ENCODE measurements at regions not wholly inside any gene's neighbourhood (a gene's known extent, or its start where the extent isn't known, plus 50 kb on each side); places are given as distances from the start of the nearest gene placed in this dataset.

- intact Hi-C loops (cut with DNase I, micrococcal nuclease): no loop called here
- DNase-seq (no peak), ATAC-seq (no peak)
- TF ChIP-seq CTCF (IDR thresholded peaks at IDR 0.05): no peak
- Histone ChIP-seq H3K36me3 (ENCODE audit: low read depth) (no peaks in the 10 kb centered on the region), H3K9me3 (no peaks in the 10 kb centered on the region), H3K4me1 (ENCODE audit: low read depth) (no peaks in the 10 kb centered on the region), H3K4me3 (no peak overlapping the region)
Measured at GRCh38 chr4:141513866-141514265, 122.5 kb upstream of the IL15 start.

GRCh38 chr4:141518222-141518621 is 118.2 kb upstream of the IL15 start:
- intact Hi-C loops (cut with DNase I, micrococcal nuclease): no loop called here
- Histone ChIP-seq H3K9me3 (no peaks in the 10 kb centered on the region), H3K4me1 (ENCODE audit: low read depth) (no peaks in the 10 kb centered on the region), H3K36me3 (ENCODE audit: low read depth) (no peaks in the 10 kb centered on the region), H3K4me3 (no peak overlapping the region)
- TF ChIP-seq CTCF (IDR thresholded peaks at IDR 0.05): no peak
- DNase-seq: no peak
- ATAC-seq: no peak

GRCh38 chr4:141524116-141524515 is 112.3 kb upstream of the IL15 start:
- Histone ChIP-seq H3K4me3 (no peak overlapping the region), H3K36me3 (ENCODE audit: low read depth) (no peaks in the 10 kb centered on the region), H3K9me3 (peaks cover 7% of the 10 kb centered on the region), H3K4me1 (ENCODE audit: low read depth) (no peaks in the 10 kb centered on the region)
- ATAC-seq: no peak
- DNase-seq: no peak
- intact Hi-C loops (cut with DNase I, micrococcal nuclease): no loop called here
- no peak for TF ChIP-seq CTCF (IDR thresholded peaks at IDR 0.05)

GRCh38 chr4:141524841-141525240 is 111.5 kb upstream of the IL15 start:
- no peak for TF ChIP-seq CTCF (IDR thresholded peaks at IDR 0.05)
- no peaks in the 10 kb centered on the region for H3K36me3 ChIP-seq (ENCODE audit: low read depth)
- H3K9me3 ChIP-seq: peaks cover 8% of the 10 kb centered on the region
- ATAC-seq (no peak), DNase-seq (no peak)
- no peak overlapping the region for H3K4me3 ChIP-seq
- intact Hi-C loops (cut with DNase I, micrococcal nuclease): no loop called here
- H3K4me1 ChIP-seq (ENCODE audit: low read depth): no peaks in the 10 kb centered on the region

GRCh38 chr4:141530627-141531026 is 105.8 kb upstream of the IL15 start:
- TF ChIP-seq CTCF (IDR thresholded peaks at IDR 0.05): no peak
- no peaks in the 10 kb centered on the region for H3K36me3 ChIP-seq (ENCODE audit: low read depth)
- H3K4me1 ChIP-seq (ENCODE audit: low read depth): no peaks in the 10 kb centered on the region
- H3K4me3 ChIP-seq: no peak overlapping the region
- intact Hi-C loops (cut with DNase I, micrococcal nuclease): no loop called here
- no peak for DNase-seq
- peaks cover 8% of the 10 kb centered on the region for H3K9me3 ChIP-seq
- no peak for ATAC-seq

GRCh38 chr4:141534985-141535384 is 101.4 kb upstream of the IL15 start:
- TF ChIP-seq CTCF (IDR thresholded peaks at IDR 0.05): no peak
- Histone ChIP-seq H3K4me1 (ENCODE audit: low read depth) (no peaks in the 10 kb centered on the region), H3K36me3 (ENCODE audit: low read depth) (no peaks in the 10 kb centered on the region), H3K4me3 (no peak overlapping the region), H3K9me3 (peaks cover 11% of the 10 kb centered on the region)
- intact Hi-C loops (cut with DNase I, micrococcal nuclease): no loop called here
- ATAC-seq: no peak
- no peak for DNase-seq
